OCI-LY1 (cell line): ENCODE measurements at regions not wholly inside any gene's neighbourhood (a gene's known extent, or its start where the extent isn't known, plus 50 kb on each side); places are given as distances from the start of the nearest gene placed in this dataset.

Experiments used
- H2AFZ ChIP-seq: fragments of 200-600 bp; sonication (generic), shearing (Covaris generic); 2 replicates; pipeline ENCODE4 v1.6.0; 2014; ENCODE audit warnings: antibody characterized with exemption, mild to moderate bottlenecking, low read length
- H3F3A ChIP-seq: fragments of 200-600 bp; sonication (generic), shearing (Covaris generic); 2 replicates; pipeline ENCODE4 v1.6.0; 2014; ENCODE audit warnings: mild to moderate bottlenecking, antibody characterized with exemption, low read length, moderate library complexity; ENCODE audit not compliant: insufficient read depth
- H3K27ac ChIP-seq: fragments of 200-600 bp; sonication (generic); 2 replicates; pipeline ENCODE4 v1.5.1; 2014; ENCODE audit warnings: low read length, mixed run types, mild to moderate bottlenecking, low read depth; ENCODE audit not compliant: poor library complexity, severe bottlenecking
- H3K27me3 ChIP-seq: fragments of 200-600 bp; sonication (generic); 2 replicates; pipeline ENCODE4 v1.6.0; 2014; ENCODE audit warnings: antibody characterized with exemption, mild to moderate bottlenecking, low read length, moderate library complexity; ENCODE audit not compliant: insufficient read depth
- H3K36me3 ChIP-seq: fragments of 200-600 bp; sonication (generic); 2 replicates; pipeline ENCODE4 v1.6.1; 2014; ENCODE audit warnings: mild to moderate bottlenecking, antibody characterized with exemption, low read length, moderate library complexity, mixed read lengths; ENCODE audit not compliant: insufficient read depth
- H3K4me1 ChIP-seq: fragments of 200-600 bp; sonication (generic); 2 replicates; pipeline ENCODE4 v1.5.1; 2014; ENCODE audit warnings: mild to moderate bottlenecking, low read length, moderate library complexity; ENCODE audit not compliant: insufficient read depth, severe bottlenecking
- H3K4me2 ChIP-seq: fragments of 200-600 bp; sonication (generic), shearing (Covaris generic); 2 replicates; pipeline ENCODE4 v1.6.1; 2014; ENCODE audit warnings: low read length
- H3K4me3 ChIP-seq: fragments of 200-600 bp; sonication (generic); 2 replicates; pipeline ENCODE4 v1.5.1; 2014; ENCODE audit warnings: low read length, low read depth, mild to moderate bottlenecking, mixed read lengths; ENCODE audit not compliant: poor library complexity, severe bottlenecking
- H3K79me2 ChIP-seq: fragments of 200-600 bp; shearing (Covaris generic); 2 replicates; pipeline ENCODE4 v1.6.1; 2016; ENCODE audit warnings: mixed run types, low read length, mixed read lengths; ENCODE audit not compliant: insufficient read depth
- H3K9ac ChIP-seq: fragments of 200-600 bp; sonication (generic), shearing (Covaris generic); 2 replicates; pipeline ENCODE4 v1.6.1; 2014; ENCODE audit warnings: mild to moderate bottlenecking, low read length, mixed read lengths
- H3K9me2 ChIP-seq: fragments of 200-600 bp; sonication (generic), shearing (Covaris generic); 2 replicates; pipeline ENCODE4 v1.6.1; 2014; ENCODE audit warnings: low read depth, mild to moderate bottlenecking, low read length, mixed read lengths
- H3K9me3 ChIP-seq: fragments of 200-600 bp; shearing (Covaris generic); 2 replicates; pipeline ENCODE4 v1.6.1; 2014; ENCODE audit warnings: low read length, mixed read lengths
- H4K20me1 ChIP-seq: fragments of 200-600 bp; sonication (generic), shearing (Covaris generic); 2 replicates; pipeline ENCODE4 v1.6.0; 2016; ENCODE audit warnings: mild to moderate bottlenecking, low read length; ENCODE audit not compliant: insufficient read depth
- EZH2 ChIP-seq: fragments of 200-600 bp; sonication (generic), shearing (Covaris generic); IDR thresholded peaks from 2 replicates; pipeline ENCODE4 v1.8.0; 2017; ENCODE audit warnings: borderline replicate concordance, mixed run types, mild to moderate bottlenecking, antibody characterized with exemption, low read length, moderate library complexity, mixed read lengths
- TF ChIP-seq, protein P1 (sequence below): fragments of 200-600 bp; sonication (generic), shearing (Covaris generic); IDR thresholded peaks from 2 replicates; pipeline ENCODE4 v1.5.1; 2017; ENCODE audit warnings: mild to moderate bottlenecking, antibody characterized with exemption, low read length, moderate library complexity, mixed read lengths

DNA sequence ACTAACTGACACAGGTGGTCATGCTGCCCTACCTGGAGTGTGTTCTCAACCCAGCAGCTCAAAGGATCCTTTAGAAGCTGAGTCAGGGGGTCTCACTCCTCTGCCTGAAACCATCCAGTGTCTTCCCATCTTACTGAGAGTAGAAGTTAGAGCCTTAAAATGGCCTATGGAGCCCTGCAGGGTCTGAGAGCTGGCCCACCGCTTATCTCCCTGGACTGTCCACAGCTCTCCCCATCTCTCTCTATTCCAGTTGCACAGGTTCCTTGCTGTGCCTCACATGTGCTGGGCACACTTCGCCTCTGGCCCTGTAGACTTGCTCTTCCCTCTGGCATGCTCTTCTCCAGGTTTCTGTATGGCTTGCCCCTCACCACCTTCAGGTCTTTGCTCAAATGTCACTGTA is 148.6 kb upstream of the CACNA1E start:
- Histone ChIP-seq H3K9me2 (no peaks in the 10 kb centered on the region), H3K9me3 (no peaks in the 10 kb centered on the region), H3K79me2 (no peaks in the 10 kb centered on the region)

DNA sequence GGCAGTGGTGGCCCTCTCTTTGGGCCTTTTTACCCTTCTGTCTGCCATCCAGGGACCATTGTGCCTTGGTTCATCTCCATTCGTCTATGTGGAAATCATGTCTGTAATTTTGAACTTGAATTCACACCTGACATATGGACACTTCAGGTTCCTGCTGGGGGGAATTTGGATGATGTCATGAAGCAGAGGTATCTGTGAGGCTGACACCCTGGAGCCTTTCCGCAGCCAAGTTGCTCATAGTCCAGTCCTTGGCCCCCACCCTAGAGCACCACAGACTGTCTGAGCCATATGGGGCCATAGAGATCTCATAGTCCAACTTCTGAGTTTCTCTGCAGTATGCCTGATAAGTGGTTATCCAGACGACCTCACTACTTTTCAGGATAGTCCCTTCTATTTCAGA is 147.7 kb upstream of the CACNA1E start:
- Histone ChIP-seq H3K79me2 (no peaks in the 10 kb centered on the region), H3K9me3 (no peaks in the 10 kb centered on the region), H3K4me1 (no peaks in the 10 kb centered on the region), H2AFZ (no peak overlapping the region), H3F3A (no peaks in the 10 kb centered on the region), H3K9ac (no peak overlapping the region), H3K27ac (no peak overlapping the region), H4K20me1 (no peaks in the 10 kb centered on the region), H3K36me3 (no peaks in the 10 kb centered on the region), H3K27me3 (no peaks in the 10 kb centered on the region), H3K4me2 (no peak overlapping the region), H3K9me2 (no peaks in the 10 kb centered on the region), H3K4me3 (no peak overlapping the region)
- TF ChIP-seq EZH2: no peak
- TF ChIP-seq, protein P1, sequence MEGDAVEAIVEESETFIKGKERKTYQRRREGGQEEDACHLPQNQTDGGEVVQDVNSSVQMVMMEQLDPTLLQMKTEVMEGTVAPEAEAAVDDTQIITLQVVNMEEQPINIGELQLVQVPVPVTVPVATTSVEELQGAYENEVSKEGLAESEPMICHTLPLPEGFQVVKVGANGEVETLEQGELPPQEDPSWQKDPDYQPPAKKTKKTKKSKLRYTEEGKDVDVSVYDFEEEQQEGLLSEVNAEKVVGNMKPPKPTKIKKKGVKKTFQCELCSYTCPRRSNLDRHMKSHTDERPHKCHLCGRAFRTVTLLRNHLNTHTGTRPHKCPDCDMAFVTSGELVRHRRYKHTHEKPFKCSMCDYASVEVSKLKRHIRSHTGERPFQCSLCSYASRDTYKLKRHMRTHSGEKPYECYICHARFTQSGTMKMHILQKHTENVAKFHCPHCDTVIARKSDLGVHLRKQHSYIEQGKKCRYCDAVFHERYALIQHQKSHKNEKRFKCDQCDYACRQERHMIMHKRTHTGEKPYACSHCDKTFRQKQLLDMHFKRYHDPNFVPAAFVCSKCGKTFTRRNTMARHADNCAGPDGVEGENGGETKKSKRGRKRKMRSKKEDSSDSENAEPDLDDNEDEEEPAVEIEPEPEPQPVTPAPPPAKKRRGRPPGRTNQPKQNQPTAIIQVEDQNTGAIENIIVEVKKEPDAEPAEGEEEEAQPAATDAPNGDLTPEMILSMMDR: no peak

More for the DNA sequence above, 148.6 kb upstream of the CACNA1E start:
- Histone ChIP-seq H3K27ac (no peak overlapping the region), H3F3A (no peaks in the 10 kb centered on the region), H2AFZ (no peak overlapping the region), H3K27me3 (no peaks in the 10 kb centered on the region), H3K4me2 (no peak overlapping the region), H3K9ac (no peak overlapping the region), H3K4me3 (no peak overlapping the region), H3K4me1 (no peaks in the 10 kb centered on the region), H3K36me3 (no peaks in the 10 kb centered on the region), H4K20me1 (no peaks in the 10 kb centered on the region)
- no peak for TF ChIP-seq EZH2
- TF ChIP-seq, protein P1: no peak

DNA sequence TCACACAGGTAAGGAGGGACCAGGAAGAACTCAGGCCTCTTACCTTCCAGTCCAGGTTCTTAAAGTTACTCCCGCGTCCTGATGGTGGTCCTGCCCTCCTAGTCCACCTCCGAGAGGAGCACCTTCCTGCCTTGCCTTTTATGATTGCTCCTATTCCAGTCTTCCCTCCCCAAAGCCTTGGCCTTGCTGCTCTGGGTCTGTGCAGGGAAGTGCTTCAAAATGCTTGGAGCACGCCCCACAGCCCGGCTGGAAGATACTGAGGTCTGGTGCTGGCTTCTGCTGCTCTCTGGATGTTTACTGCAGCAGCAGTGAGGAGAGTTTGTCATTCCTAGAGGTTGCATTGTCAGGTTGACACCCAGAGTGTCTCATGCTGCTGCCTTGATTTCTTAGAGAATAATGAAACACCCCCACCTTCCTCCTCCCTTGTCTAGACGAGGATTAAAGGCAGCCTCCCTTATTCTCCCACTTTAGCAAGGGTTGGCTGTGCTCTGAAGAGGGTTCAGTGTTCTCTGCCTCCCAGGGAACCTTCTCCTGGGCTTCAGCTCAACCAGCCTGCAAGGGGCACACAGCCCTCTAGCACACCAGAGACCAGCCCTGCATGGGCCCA is 142.2 kb upstream of the CACNA1E start:
- H3K9me2 ChIP-seq: no peaks in the 10 kb centered on the region
- TF ChIP-seq, protein P1: no peak
- TF ChIP-seq EZH2: no peak
- no peaks in the 10 kb centered on the region for H3K9me3 ChIP-seq
- H3K4me2 ChIP-seq: no peak overlapping the region
- no peaks in the 10 kb centered on the region for H3K4me1 ChIP-seq
- no peaks in the 10 kb centered on the region for H3F3A ChIP-seq
- H3K27me3 ChIP-seq: no peaks in the 10 kb centered on the region
- no peak overlapping the region for H3K4me3 ChIP-seq
- no peak overlapping the region for H3K27ac ChIP-seq
- H3K36me3 ChIP-seq: no peaks in the 10 kb centered on the region
- H4K20me1 ChIP-seq: no peaks in the 10 kb centered on the region
- H3K79me2 ChIP-seq: no peaks in the 10 kb centered on the region
- H3K9ac ChIP-seq: no peak overlapping the region
- no peak overlapping the region for H2AFZ ChIP-seq
